ENCODE measurements at regions not wholly inside any gene's neighbourhood (a gene's known extent, or its start where the extent isn't known, plus 50 kb on each side); places are given as distances from the start of the nearest gene placed in this dataset.

GRCh38 chr6:105748737-105749161 lies 337.4 kb upstream of the PRDM1 start (continued):
- TF ChIP-seq ZNF462 (CRISPR knock-in tag; IDR thresholded peaks at IDR 0.05) = no peak
- TF ChIP-seq EZH2phosphoT487 (IDR thresholded peaks at IDR 0.05; ENCODE audit: unreplicated experiment) = no peak
- TF ChIP-seq EZH2 (IDR thresholded peaks at IDR 0.05; ENCODE audit: low read depth, unreplicated experiment) = no peak
- no peak for TF ChIP-seq NANOG (IDR thresholded peaks at IDR 0.05; ENCODE audit: borderline replicate concordance)
- TF ChIP-seq CREB1 (CRISPR knock-in tag; IDR thresholded peaks at IDR 0.05; ENCODE audit: low read depth) = no peak
- TF ChIP-seq REST (IDR thresholded peaks at IDR 0.05; ENCODE audit: unreplicated experiment) = no peak
- no peak for TF ChIP-seq ZNF331 (CRISPR knock-in tag; IDR thresholded peaks at IDR 0.05; ENCODE audit: low read depth)
